Loucy (cell line): ENCODE measurements at regions not wholly inside any gene's neighbourhood (a gene's known extent, or its start where the extent isn't known, plus 50 kb on each side); places are given as distances from the start of the nearest gene placed in this dataset.

Experiments used
- CTCF ChIP-seq: fragments of 200-600 bp; sonication (generic); conservative IDR thresholded peaks from 2 replicates; pipeline ENCODE4 v1.5.1; 2014; ENCODE audit warnings: mild to moderate bottlenecking, antibody characterized with exemption, low read length
- EZH2phosphoT487 ChIP-seq: fragments of 200-600 bp; IDR thresholded peaks from 2 replicates; pipeline ENCODE4 v1.6.1; 2018; ENCODE audit warnings: antibody characterized with exemption, mild to moderate bottlenecking, moderate library complexity, borderline replicate concordance

DNA sequence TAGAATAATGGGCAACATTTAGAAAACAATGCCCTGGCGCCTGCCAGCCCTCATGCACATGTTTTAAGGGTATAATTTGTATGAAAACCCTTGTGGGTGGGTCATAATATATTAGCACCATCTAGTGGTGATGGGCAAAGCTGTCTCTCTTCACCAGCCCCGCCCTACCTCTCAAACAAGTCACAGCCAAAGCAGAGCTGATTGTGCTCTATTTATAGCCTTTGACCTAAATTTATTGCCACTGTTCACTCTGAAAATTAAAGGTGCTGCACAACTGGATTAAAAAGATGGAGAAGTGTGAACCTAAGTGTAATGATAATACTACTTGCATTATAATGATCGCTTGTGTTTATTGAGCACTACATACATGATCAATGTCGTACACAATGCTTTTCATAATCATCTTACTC lies 131.9 kb upstream of the ANKH start:
- TF ChIP-seq CTCF, result peak; percentile 85
- TF ChIP-seq EZH2phosphoT487, result no peak
